H1 (cell line): ENCODE measurements at regions not wholly inside any gene's neighbourhood (a gene's known extent, or its start where the extent isn't known, plus 50 kb on each side); places are given as distances from the start of the nearest gene placed in this dataset.

ENCODE experiments used
- CREB1 ChIP-seq: IDR thresholded peaks from 2 replicates; pipeline ENCODE4 v1.6.1; 2012; ENCODE audit warnings: inconsistent platforms
- CTCF ChIP-seq, 3 experiments: IDR thresholded peaks; 1 replicate in 2 of 3; 2 replicates in 1 of 3; pipeline versions ENCODE4 v1.5.1 to v1.6.1; 2011; ENCODE audit warnings: low read length in 3 of 3, mild to moderate bottlenecking in 3 of 3, inconsistent platforms in 2 of 3, low read depth in 1 of 3, moderate library complexity in 1 of 3; ENCODE audit not compliant: insufficient read depth in 1 of 3; ENCODE audit errors: control extremely low read depth in 1 of 3
- MAX ChIP-seq: IDR thresholded peaks from 2 replicates; pipeline ENCODE4 v1.6.1; 2012; ENCODE audit warnings: inconsistent platforms

GRCh38 chr18:11516751-11517503 is 92.5 kb upstream of the SLC35G4 start:
- no peak for TF ChIP-seq MAX
- no peak for TF ChIP-seq CTCF (IDR thresholded peaks at IDR 0.05; ENCODE audit: control extremely low read depth in 1 of 3, insufficient read depth in 1 of 3, low read depth in 1 of 3, low read length in 3 of 3)
- TF ChIP-seq CREB1: no peak
